WTC11 (cell line): ENCODE measurements at regions not wholly inside any gene's neighbourhood (a gene's known extent, or its start where the extent isn't known, plus 50 kb on each side); places are given as distances from the start of the nearest gene placed in this dataset.
"Not testable (repeated sequence)": the region's sequence is repeated elsewhere in the genome, so short reads cannot be mapped to it uniquely, and the experiment has no call there.

Source experiments
- CTCF ChIP-seq: fragments of 200-600 bp; IDR thresholded peaks from 2 replicates; pipeline ENCODE4 v1.8.0; 2022; ENCODE audit warnings: antibody characterized with exemption
- TF ChIP-seq, protein P1 (sequence below): sonication (generic); formaldehyde crosslinking; IDR thresholded peaks from 2 replicates; pipeline ENCODE4 v1.8.1; 2022; ENCODE audit warnings: low read depth, missing genetic modification reagents, borderline replicate concordance
- TF ChIP-seq, protein P2 (sequence below): sonication (generic); formaldehyde crosslinking; IDR thresholded peaks from 2 replicates; pipeline ENCODE4 v1.8.1; 2023; ENCODE audit warnings: mild to moderate bottlenecking, missing genetic modification reagents, moderate library complexity

DNA sequence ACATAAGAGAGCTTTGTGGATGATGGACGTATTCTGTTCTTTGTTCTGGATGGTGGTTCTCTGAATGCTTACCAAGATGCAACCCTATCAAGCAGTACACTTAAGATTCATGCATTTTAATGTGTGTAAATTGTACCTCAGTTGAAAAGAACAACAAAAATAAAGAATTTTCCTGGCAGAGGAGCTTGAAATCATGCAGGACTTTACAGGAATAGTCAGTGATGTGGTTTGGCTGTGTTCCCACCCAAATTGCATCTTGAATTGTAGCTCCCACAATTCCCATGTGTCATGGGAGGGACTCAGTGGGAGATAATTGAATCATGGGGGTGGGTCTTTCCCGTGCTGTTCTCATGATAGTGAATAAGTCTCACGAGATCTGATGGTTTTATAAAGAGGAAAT, 430.6 kb upstream of the ASIC2 start:
- not testable (repeated sequence) for TF ChIP-seq CTCF
- TF ChIP-seq, protein P1, sequence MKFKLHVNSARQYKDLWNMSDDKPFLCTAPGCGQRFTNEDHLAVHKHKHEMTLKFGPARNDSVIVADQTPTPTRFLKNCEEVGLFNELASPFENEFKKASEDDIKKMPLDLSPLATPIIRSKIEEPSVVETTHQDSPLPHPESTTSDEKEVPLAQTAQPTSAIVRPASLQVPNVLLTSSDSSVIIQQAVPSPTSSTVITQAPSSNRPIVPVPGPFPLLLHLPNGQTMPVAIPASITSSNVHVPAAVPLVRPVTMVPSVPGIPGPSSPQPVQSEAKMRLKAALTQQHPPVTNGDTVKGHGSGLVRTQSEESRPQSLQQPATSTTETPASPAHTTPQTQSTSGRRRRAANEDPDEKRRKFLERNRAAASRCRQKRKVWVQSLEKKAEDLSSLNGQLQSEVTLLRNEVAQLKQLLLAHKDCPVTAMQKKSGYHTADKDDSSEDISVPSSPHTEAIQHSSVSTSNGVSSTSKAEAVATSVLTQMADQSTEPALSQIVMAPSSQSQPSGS (CRISPR knock-in tag), result not testable (repeated sequence)
- TF ChIP-seq, protein P2, sequence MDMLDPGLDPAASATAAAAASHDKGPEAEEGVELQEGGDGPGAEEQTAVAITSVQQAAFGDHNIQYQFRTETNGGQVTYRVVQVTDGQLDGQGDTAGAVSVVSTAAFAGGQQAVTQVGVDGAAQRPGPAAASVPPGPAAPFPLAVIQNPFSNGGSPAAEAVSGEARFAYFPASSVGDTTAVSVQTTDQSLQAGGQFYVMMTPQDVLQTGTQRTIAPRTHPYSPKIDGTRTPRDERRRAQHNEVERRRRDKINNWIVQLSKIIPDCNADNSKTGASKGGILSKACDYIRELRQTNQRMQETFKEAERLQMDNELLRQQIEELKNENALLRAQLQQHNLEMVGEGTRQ, result not testable (repeated sequence)
